SK-N-SH treated with all-trans-retinoic acid at 6 μM for 48 hours (cell line): ENCODE measurements at regions not wholly inside any gene's neighbourhood (a gene's known extent, or its start where the extent isn't known, plus 50 kb on each side); places are given as distances from the start of the nearest gene placed in this dataset.

Experiments
- ARNTL ChIP-seq: fragments of 450-650 bp; formaldehyde crosslinking; IDR thresholded peaks from 2 replicates; pipeline ENCODE4 v1.5.0; 2020; ENCODE audit warnings: low read depth, mild to moderate bottlenecking, moderate library complexity, borderline replicate concordance
- BACH2 ChIP-seq: fragments of 250-450 bp; sonication (Bioruptor Pico); IDR thresholded peaks from 2 replicates; pipeline ENCODE4 v1.9.0; 2021; ENCODE audit warnings: mild to moderate bottlenecking, borderline replicate concordance
- CREB5 ChIP-seq: fragments of 250-450 bp; sonication (Bioruptor Pico); IDR thresholded peaks from 2 replicates; pipeline ENCODE4 v1.5.1; 2020; ENCODE audit warnings: low read depth, mild to moderate bottlenecking, moderate library complexity
- CSDC2 ChIP-seq: fragments of 250-450 bp; sonication (Bioruptor Pico); IDR thresholded peaks from 2 replicates; pipeline ENCODE4 v1.5.0; 2020; ENCODE audit warnings: mild to moderate bottlenecking, moderate library complexity
- CSRNP3 ChIP-seq: fragments of 250-450 bp; sonication (Bioruptor Pico); IDR thresholded peaks from 2 replicates; pipeline ENCODE4 v1.5.1; 2021; ENCODE audit warnings: mild to moderate bottlenecking, moderate library complexity
- ESRRG ChIP-seq: fragments of 250-450 bp; sonication (Bioruptor Pico); IDR thresholded peaks from 2 replicates; pipeline ENCODE4 v1.6.1; 2021; ENCODE audit warnings: mild to moderate bottlenecking
- OSR1 ChIP-seq: fragments of 250-450 bp; sonication (Bioruptor Pico); IDR thresholded peaks from 2 replicates; pipeline ENCODE4 v1.8.0; 2022; ENCODE audit warnings: moderate library complexity, mild to moderate bottlenecking, inconsistent platforms
- PATZ1 ChIP-seq: fragments of 250-450 bp; sonication (Bioruptor Pico); IDR thresholded peaks from 2 replicates; pipeline ENCODE4 v1.8.0; 2020; ENCODE audit warnings: mild to moderate bottlenecking, moderate library complexity, borderline replicate concordance
- PPARA ChIP-seq: fragments of 250-450 bp; sonication (Bioruptor Pico); IDR thresholded peaks from 2 replicates; pipeline ENCODE4 v1.5.0; 2020; ENCODE audit warnings: mild to moderate bottlenecking, borderline replicate concordance
- SNAI2 ChIP-seq: fragments of 250-450 bp; sonication (Bioruptor Pico); IDR thresholded peaks from 2 replicates; pipeline ENCODE4 v1.5.0; 2020; ENCODE audit warnings: mild to moderate bottlenecking, moderate library complexity
- TCF4 ChIP-seq: fragments of 250-450 bp; sonication (Bioruptor Pico); IDR thresholded peaks from 2 replicates; pipeline ENCODE4 v1.8.0; 2021; ENCODE audit warnings: mild to moderate bottlenecking, moderate library complexity, borderline replicate concordance
- ZFP30 ChIP-seq: fragments of 450-650 bp; formaldehyde crosslinking; IDR thresholded peaks from 2 replicates; pipeline ENCODE4 v1.5.0; 2022; ENCODE audit warnings: mild to moderate bottlenecking, moderate library complexity
- ZNF8 ChIP-seq: fragments of 450-650 bp; formaldehyde crosslinking; IDR thresholded peaks from 2 replicates; pipeline ENCODE4 v1.5.0; 2020; ENCODE audit warnings: mild to moderate bottlenecking, moderate library complexity

GRCh38 chr18:67192535-67192934 lies 324.0 kb downstream of the DSEL start:
- no peak for TF ChIP-seq PPARA (CRISPR knock-in tag)
- no peak for TF ChIP-seq CSDC2 (CRISPR knock-in tag)
- no peak for TF ChIP-seq CSRNP3 (CRISPR knock-in tag)
- TF ChIP-seq SNAI2 (CRISPR knock-in tag) = no peak
- TF ChIP-seq ESRRG (CRISPR knock-in tag) = no peak
- TF ChIP-seq CREB5 (CRISPR knock-in tag) = no peak
- TF ChIP-seq ZNF8 (CRISPR knock-in tag) = no peak
- no peak for TF ChIP-seq PATZ1 (CRISPR knock-in tag)
- no peak for TF ChIP-seq OSR1 (CRISPR knock-in tag)
- no peak for TF ChIP-seq ARNTL (CRISPR knock-in tag)
- TF ChIP-seq TCF4 (CRISPR knock-in tag) = no peak
- no peak for TF ChIP-seq BACH2 (CRISPR knock-in tag)
- TF ChIP-seq ZFP30 = no peak
